AG09319 (cell line): ENCODE measurements at regions not wholly inside any gene's neighbourhood (a gene's known extent, or its start where the extent isn't known, plus 50 kb on each side); places are given as distances from the start of the nearest gene placed in this dataset.

Experiments used
- DNase-seq: peaks from one replicate; pipeline ENCODE4 v3.0.0-alpha.2; 2010; ENCODE audit warnings: low read depth; ENCODE audit errors: extremely low read depth
- TF ChIP-seq, protein P1 (sequence below): IDR thresholded peaks from 2 replicates; pipeline ENCODE4 v1.5.1; 2011; ENCODE audit warnings: low read depth, mild to moderate bottlenecking, inconsistent platforms, low read length, moderate library complexity

DNA sequence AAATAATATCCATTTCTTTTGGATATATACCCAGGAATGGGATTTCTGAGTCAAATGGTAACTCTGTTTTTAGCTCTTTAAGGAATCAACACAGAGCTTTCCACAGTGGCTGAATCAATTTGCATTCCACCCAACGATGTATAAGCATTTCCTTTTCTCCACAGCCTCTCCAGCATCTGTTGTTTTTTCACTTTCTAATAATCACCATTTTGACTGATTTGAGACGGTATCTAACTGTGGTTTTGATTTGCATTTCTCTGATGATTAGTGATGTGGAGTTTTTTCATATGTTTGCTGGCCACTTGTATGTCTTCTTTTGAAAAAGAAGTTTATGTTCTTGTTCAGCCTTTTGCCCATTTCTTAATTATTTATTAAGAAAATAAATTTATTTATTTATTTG, 352.2 kb upstream of the OBI1 start:
- no peak for DNase-seq
- TF ChIP-seq, protein P1, sequence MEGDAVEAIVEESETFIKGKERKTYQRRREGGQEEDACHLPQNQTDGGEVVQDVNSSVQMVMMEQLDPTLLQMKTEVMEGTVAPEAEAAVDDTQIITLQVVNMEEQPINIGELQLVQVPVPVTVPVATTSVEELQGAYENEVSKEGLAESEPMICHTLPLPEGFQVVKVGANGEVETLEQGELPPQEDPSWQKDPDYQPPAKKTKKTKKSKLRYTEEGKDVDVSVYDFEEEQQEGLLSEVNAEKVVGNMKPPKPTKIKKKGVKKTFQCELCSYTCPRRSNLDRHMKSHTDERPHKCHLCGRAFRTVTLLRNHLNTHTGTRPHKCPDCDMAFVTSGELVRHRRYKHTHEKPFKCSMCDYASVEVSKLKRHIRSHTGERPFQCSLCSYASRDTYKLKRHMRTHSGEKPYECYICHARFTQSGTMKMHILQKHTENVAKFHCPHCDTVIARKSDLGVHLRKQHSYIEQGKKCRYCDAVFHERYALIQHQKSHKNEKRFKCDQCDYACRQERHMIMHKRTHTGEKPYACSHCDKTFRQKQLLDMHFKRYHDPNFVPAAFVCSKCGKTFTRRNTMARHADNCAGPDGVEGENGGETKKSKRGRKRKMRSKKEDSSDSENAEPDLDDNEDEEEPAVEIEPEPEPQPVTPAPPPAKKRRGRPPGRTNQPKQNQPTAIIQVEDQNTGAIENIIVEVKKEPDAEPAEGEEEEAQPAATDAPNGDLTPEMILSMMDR = no peak

DNA sequence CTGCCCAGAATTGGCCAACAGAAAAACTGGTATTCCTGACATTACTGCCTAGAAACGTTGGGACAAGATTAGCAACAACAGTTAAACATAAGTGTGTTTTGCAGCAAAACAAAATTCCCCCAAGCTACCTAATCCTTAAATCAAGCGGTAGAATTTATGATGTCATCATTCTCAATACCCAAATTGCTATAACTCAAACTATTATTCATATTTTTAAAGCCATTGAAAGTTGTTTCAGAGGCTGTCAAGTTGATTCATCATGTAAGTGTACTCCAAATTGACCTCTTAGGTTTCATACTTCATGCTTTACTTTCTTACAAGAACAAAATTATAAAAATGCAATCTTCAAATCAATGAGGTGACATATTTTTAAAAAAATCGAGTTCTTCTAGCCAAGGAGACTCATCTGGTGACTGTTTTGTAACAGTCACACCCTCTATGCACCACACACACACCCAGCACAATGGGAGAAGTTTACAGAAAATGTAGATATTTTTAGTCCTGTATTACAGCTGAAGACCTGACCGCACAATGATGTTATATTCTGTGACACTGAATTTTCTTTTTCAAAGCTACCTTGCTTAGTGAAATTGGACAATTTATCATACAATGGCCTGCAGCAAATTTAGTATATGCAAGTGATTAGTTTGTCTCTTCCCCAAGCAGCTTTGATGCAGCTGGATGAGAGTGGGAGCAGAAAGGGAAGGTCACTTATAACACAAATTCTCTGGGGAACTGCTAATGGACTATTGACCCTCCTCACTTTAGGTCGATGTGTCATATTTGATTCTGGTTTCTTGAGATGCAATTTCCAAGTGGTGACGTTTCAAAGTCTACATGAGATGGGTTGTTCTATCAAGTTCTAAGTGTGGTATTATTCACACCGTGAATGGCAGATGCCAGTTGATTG, 345.3 kb upstream of the OBI1 start:
- TF ChIP-seq, protein P1 = no peak

DNA sequence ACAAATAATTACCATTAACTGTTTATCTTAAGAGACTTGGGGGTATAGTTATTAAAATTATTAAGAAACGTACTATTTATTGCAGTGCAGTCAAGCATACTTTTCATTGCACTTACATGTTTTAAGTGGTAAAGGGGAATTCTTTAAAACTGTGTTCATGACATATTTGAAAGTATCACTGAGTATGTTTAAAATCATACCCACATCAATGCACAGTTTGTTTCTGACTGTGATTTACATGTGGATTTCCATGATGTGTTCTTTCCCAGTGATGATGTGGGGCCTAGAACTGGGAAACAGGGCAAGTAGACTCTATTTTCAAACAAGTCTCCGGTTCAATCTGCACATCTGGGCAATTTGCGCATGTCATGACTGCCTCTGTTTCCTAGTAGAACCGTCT, 340.5 kb upstream of the OBI1 start:
- no peak for DNase-seq
- TF ChIP-seq, protein P1 = no peak

More for the DNA sequence above, 345.3 kb upstream of the OBI1 start:
- DNase-seq = no peak

DNA sequence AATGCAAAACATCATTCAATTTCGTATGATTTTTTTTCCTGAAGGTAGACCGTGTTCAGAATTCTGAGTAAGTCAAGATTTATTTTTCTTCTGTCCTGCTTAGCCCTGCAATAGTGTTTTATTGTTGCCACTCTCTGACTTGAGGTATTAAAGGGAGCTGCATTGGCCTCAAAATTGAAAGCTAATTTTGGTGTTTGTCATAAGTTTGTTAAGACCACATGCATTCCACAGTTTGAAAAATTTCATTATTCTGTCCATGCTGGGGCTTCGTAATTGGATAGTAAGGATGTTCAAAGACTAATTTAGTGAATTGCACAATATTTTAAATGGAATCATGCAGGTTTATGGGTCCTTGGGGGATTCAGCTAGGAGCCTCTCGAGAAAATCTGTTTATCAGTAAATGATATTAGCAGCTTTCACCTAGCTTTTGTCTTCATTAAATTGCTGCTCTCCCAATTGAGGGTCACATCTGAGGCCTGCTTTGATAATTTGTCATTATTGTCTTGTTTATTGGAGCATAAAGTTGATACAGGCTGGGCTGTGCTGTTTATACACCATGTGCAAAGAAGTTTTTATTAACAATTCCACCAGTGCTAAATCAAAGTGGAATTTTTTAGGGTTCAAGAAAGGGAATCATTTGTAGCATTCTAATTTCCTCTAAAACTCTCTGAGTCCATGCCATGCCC, 339.8 kb upstream of the OBI1 start:
- TF ChIP-seq, protein P1 = no peak
- no peak for DNase-seq

DNA sequence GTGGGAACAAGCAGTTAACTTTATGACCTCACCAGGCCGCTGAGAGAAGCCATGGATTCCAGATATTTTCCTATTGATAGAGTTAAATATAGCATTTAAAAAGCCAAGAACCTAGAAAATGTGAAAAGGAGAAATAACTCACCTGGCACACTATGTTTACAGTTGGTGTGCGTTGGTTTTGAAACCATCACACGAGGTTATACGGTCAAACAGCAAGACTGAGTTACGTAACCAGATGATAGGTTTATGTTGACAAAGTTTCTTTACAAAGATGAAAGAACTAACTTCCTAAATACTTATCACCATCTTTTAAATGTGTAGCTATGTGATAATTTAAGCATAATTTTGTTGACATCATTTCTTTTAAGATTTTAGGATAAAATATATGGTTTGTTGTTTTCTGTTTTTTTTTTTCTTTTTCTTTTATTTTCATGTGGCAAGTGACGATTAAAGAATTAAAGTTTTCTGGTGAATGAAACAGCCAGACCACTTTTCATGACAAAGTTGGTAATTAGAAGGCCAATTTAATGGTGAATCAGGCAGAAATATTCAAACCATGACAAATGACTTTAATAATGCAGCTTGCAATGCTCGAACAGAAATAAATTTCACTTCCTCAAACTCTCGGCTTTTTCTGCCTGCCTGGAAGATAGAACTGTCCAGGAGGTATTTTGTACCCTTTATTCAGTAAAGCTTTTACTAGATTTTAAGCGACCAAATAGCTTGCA, 339.1 kb upstream of the OBI1 start:
- TF ChIP-seq, protein P1 = no peak
- no peak for DNase-seq

- TF ChIP-seq, protein P1 = no peak
- DNase-seq = no peak
Observed at GRCh38 chr13:78993792-78994191, 334.8 kb upstream of the OBI1 start.
